HAP-1 (cell line): ENCODE measurements at regions not wholly inside any gene's neighbourhood (a gene's known extent, or its start where the extent isn't known, plus 50 kb on each side); places are given as distances from the start of the nearest gene placed in this dataset.
A peak's percentile ranks its signal among the peaks of the same experiment; 100 is the strongest.

Experiments used
- DNase-seq, 2 experiments: peaks; one replicate each; pipeline ENCODE4 v3.0.0-alpha.2; 2016 to 2020; ENCODE audit warnings: low spot score in 2 of 2
- H3K27me3 ChIP-seq: fragments of 250-450 bp; sonication (Bioruptor Pico); 2 replicates; pipeline ENCODE4 v1.5.1; 2020; ENCODE audit warnings: low read depth, mild to moderate bottlenecking, moderate library complexity
- H3K36me3 ChIP-seq: fragments of 250-450 bp; sonication (Bioruptor Pico); replicated peaks from 2 replicates; pipeline ENCODE4 v1.5.1; 2020; ENCODE audit warnings: mild to moderate bottlenecking
- H3K4me1 ChIP-seq: fragments of 250-450 bp; sonication (Bioruptor Pico); 2 replicates; pipeline ENCODE4 v1.5.1; 2020; ENCODE audit warnings: mild to moderate bottlenecking
- H3K4me3 ChIP-seq: fragments of 250-450 bp; sonication (Bioruptor Pico); 2 replicates; pipeline ENCODE4 v1.5.1; 2020; ENCODE audit warnings: mild to moderate bottlenecking, moderate library complexity
- H3K9me3 ChIP-seq: fragments of 250-450 bp; sonication (Bioruptor Pico); 2 replicates; pipeline ENCODE4 v1.5.1; 2020; ENCODE audit warnings: mild to moderate bottlenecking, moderate library complexity
- in situ Hi-C: fragments of 300-500 bp; cut with MboI; formaldehyde crosslinking; loops from 3 replicates; pipeline ENCODE4 v1.14.3; 2020; ENCODE audit warnings: low sequenced_read_pairs, inconsistent platforms, mixed read lengths

DNA sequence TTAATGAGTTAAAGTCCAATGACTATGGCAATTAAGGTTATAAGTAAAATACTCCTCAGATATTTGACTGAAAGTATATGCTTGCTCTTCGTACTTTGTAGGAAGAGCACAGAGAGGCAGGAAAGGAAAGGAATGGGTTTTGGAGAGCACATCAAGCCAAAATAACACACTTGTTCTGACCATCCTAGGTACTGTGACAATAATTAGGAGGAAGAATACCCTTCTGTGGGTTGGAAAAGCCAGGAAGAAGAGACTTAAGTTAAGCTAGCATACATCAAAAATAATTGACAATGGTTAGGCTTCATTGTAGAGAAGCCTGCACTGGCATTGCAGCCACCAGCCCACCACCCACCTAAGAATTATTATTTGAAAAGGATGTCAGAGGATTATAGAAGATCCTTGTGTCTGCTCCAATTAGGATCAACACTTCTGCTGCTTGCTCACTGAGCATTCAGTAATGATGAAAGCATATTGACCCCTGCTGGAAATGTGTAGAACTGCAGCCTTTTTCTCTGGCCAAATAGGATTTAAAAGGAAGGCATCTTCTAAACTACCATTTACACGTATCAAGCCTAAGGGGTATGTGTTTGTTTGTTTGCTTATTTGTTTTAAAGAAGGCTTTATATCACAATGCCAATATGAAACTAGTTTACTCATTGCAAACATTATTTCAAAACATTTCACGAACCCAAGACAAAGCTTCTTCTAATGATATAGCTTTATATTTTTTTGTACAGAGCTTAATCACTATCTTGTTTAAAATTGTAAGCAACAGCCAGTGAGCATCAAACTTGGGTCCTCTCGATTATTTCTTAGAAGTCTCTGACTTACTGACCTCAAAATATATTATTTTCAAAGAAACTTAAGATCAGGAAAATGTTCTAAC, 286.2 kb upstream of the TET2 start:
- Histone ChIP-seq H3K27me3 (no peaks in the 10 kb centered on the region), H3K4me3 (no peak overlapping the region), H3K4me1 (no peaks in the 10 kb centered on the region), H3K9me3 (no peaks in the 10 kb centered on the region), H3K36me3 (no peaks in the 10 kb centered on the region)
- in situ Hi-C loops, result no loop called here
- peak; percentile 71 to 74 for DNase-seq

DNA sequence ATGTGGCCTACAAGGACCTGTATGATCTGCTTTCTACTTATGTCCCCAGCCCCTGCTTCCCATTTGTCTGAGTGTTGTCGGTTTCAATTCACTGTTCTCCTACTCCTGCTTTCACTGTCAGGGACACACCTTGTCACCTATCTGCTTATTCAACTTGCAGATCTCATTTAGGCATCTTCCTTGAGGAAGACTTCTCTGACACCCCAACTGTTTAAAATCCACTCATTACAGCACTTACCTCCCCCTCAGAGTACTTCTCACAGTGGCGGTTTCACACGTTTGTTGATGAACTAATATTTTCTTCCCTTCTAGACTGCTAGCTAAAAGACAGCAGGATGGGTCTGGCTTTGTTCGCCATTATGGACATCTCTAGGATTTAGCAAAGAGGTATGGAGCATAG, 279.9 kb upstream of the TET2 start:
- Histone ChIP-seq H3K4me3 (no peak overlapping the region), H3K36me3 (no peaks in the 10 kb centered on the region), H3K4me1 (no peaks in the 10 kb centered on the region), H3K9me3 (no peaks in the 10 kb centered on the region), H3K27me3 (no peaks in the 10 kb centered on the region)
- no peak for DNase-seq
- in situ Hi-C loops, result no loop called here

DNA sequence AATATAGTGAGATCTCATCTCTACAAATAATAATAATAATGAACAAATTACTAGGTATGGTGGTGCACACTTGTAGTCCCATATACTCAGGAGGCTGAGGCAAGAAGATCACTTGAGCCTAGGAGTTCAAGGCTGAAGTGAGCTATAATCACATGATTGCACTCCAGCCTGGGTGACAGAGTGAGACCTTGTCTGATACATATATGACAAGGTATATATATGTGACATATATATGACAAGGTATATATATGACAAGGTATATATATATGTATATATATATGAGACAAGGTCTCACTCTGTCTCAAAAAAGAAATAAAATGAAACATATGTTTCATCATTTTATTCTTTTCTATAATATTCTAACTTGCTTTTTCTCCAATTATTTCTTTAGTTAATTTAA, 278.1 kb upstream of the TET2 start:
- in situ Hi-C loops, result no loop called here
- no peaks in the 10 kb centered on the region for H3K9me3 ChIP-seq

GRCh38 chr4:104868958-104869357, 277.7 kb upstream of the TET2 start:
- Histone ChIP-seq H3K27me3 (no peaks in the 10 kb centered on the region), H3K4me3 (no peak overlapping the region), H3K9me3 (no peaks in the 10 kb centered on the region), H3K4me1 (no peaks in the 10 kb centered on the region), H3K36me3 (no peaks in the 10 kb centered on the region)
- DNase-seq, result no peak
- in situ Hi-C loops, result no loop called here

More for the DNA sequence above, 278.1 kb upstream of the TET2 start:
- Histone ChIP-seq H3K4me1 (no peaks in the 10 kb centered on the region), H3K27me3 (no peaks in the 10 kb centered on the region), H3K4me3 (no peak overlapping the region), H3K36me3 (no peaks in the 10 kb centered on the region)
- no peak for DNase-seq

DNA sequence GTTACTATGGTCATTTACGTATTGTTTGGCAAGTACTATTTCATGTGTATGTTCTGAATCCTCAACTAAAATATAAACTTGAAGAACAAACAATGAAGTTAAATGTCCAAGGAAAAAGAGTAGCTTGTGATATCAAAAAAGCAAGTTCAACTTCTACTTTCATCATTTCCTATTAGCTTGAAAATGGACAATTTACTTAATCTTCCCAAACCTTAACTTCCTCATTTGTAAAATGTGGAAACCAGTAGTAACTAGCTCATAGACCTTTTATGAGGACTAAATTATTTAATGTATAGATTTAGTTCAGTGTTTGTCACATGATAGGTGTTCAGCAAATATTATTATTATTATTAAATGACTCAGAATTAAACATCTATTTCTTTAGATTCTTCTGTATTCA, 276.8 kb upstream of the TET2 start:
- no peaks in the 10 kb centered on the region for H3K4me1 ChIP-seq
- H3K4me3 ChIP-seq, result no peak overlapping the region
- no peaks in the 10 kb centered on the region for H3K27me3 ChIP-seq
- in situ Hi-C loops, result no loop called here
- DNase-seq, result no peak
- H3K36me3 ChIP-seq, result no peaks in the 10 kb centered on the region
- no peaks in the 10 kb centered on the region for H3K9me3 ChIP-seq

DNA sequence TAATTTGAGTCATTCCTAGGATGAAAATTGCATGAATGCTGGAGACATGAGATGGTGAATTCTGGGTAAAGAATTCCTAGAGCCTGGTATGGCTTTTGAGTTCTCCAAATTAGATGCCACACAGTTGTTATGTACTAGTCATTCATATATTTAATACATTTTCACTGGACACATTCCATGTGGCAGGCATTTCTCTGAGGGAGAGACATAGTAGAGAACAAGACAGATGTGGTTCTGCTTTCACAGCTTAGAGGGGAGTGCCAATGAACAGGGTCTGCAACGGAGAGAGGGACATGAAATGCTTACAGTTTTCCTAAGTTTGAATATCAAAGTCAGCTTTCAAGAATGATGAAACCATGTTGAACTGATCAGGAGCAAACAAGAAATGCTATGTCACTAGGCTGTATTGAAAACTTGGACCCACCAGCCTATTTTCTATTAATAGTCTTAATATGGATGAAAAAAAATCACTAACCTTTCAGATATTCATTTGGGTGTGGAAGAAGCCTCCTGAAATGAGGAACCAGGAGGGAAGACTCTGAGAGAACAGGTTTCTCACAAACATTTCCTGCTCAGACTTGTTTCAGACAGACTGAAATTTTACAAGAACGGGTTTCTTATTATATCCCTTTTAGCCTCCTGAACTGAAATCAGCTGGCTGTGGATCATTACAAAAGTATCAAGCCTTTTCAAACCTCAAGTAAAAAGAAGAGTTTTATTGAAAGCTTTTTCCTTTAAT, 276.0 kb upstream of the TET2 start:
- in situ Hi-C loops, result no loop called here
- Histone ChIP-seq H3K36me3 (no peaks in the 10 kb centered on the region), H3K4me1 (no peaks in the 10 kb centered on the region), H3K9me3 (no peaks in the 10 kb centered on the region), H3K27me3 (no peaks in the 10 kb centered on the region), H3K4me3 (no peak overlapping the region)
- no peak for DNase-seq

GRCh38 chr4:104878936-104879335, 267.7 kb upstream of the TET2 start:
- H3K4me3 ChIP-seq, result no peak overlapping the region
- no peaks in the 10 kb centered on the region for H3K9me3 ChIP-seq
- no peaks in the 10 kb centered on the region for H3K4me1 ChIP-seq
- H3K36me3 ChIP-seq, result no peaks in the 10 kb centered on the region
- H3K27me3 ChIP-seq, result peaks cover 2% of the 10 kb centered on the region; the same call in 1 of the 2 replicates
- no peak for DNase-seq
- in situ Hi-C loops, result loop anchor here (25.0 kb wide), 1 partner anchor 583 kb away; the partner anchor contains the start of gene PPA2

DNA sequence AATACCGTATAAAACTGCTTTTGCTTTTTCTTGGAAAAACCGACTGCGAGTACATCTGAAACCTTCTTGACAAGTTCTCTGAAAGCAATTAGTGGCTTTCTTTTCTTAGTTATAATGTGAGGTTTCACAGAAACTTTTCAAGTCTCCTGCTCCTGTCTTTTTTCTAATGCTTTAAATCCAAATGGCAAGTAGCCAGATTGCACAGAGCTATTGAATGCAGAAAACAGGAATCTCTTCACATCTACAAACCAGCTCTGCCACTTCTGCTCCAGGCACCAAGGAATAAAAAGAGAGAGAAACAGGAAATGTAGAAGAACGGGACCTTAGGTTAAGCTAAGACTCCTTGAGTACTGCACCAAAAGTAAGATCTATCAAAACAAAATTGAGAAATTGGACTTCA, 267.3 kb upstream of the TET2 start:
- H3K27me3 ChIP-seq, result peaks cover 2% of the 10 kb centered on the region; the same call in 1 of the 2 replicates
- H3K36me3 ChIP-seq, result no peaks in the 10 kb centered on the region
- no peak overlapping the region for H3K4me3 ChIP-seq
- H3K4me1 ChIP-seq, result no peaks in the 10 kb centered on the region
- no peaks in the 10 kb centered on the region for H3K9me3 ChIP-seq
- DNase-seq, result no peak
- in situ Hi-C loops, result loop anchor here (25.0 kb wide), 1 partner anchor 583 kb away; the partner anchor contains the start of gene PPA2

DNA sequence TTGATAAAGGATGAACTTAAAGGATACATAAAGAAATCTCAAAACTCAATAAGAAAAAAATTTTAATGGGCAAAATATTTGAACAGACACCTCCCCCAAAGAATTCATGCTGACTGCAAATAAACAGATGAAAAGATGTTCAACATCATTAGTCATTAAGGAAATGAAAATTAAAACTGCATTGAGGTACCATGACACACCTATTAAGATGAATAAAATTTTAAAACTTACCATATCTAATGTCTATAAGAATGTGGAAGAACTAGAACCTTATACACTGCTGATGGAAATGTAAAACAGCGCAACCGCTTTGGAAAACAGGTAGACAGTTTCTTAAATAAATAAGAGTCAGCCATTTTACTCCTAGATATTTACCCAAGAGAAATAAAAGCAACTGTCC, 266.8 kb upstream of the TET2 start:
- H3K9me3 ChIP-seq, result no peaks in the 10 kb centered on the region
- no peaks in the 10 kb centered on the region for H3K4me1 ChIP-seq
- in situ Hi-C loops, result loop anchor here (25.0 kb wide), 1 partner anchor 582 kb away; the partner anchor contains the start of gene PPA2
- no peak for DNase-seq
- H3K4me3 ChIP-seq, result no peak overlapping the region
- H3K27me3 ChIP-seq, result peaks cover 2% of the 10 kb centered on the region; the same call in 1 of the 2 replicates
- no peaks in the 10 kb centered on the region for H3K36me3 ChIP-seq

GRCh38 chr4:104881136-104881886, 265.4 kb upstream of the TET2 start:
- H3K4me3 ChIP-seq, result no peak overlapping the region
- H3K9me3 ChIP-seq, result no peaks in the 10 kb centered on the region
- in situ Hi-C loops, result loop anchor here (25.0 kb wide), 1 partner anchor 581 kb away; the partner anchor contains the start of gene PPA2
- no peaks in the 10 kb centered on the region for H3K36me3 ChIP-seq
- H3K27me3 ChIP-seq, result peaks cover 2% of the 10 kb centered on the region; the same call in 1 of the 2 replicates
- no peaks in the 10 kb centered on the region for H3K4me1 ChIP-seq
- no peak for DNase-seq

DNA sequence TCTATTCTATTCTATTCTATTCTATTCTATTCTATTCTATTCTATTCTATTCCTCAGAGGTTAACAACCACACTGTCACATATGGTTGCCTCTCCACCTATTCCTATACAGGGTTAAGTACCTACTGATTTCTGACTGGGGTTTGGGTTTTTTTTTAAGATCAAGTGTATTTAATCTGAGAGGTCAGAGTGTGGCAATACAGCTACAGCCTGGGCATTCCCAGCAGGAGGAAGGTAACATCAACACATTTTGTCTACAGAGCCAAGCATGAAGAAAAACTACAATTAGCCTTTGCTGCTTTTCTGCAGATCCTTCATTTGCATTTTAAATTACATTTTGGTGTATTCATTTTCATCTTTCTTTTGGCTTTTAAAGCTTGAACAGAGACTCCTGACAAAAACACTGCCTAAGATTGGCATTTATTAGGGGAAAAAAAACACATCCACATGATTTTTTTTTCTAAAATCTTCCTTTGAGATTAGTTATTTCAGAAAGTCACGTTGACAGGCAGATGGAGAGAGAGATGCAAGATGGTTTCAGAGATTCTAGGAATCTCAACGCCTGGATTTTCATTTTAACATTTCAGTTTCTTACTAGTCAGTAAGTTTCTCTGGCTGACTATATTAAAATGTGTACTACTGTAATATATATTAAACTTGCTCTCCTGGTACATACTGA, 255.9 kb upstream of the TET2 start:
- no peak overlapping the region for H3K4me3 ChIP-seq
- H3K36me3 ChIP-seq, result no peaks in the 10 kb centered on the region
- H3K27me3 ChIP-seq, result no peaks in the 10 kb centered on the region
- no peak for DNase-seq
- in situ Hi-C loops, result loop anchor here (25.0 kb wide), 1 partner anchor 572 kb away; the partner anchor contains the start of gene PPA2
- H3K4me1 ChIP-seq, result no peaks in the 10 kb centered on the region
- no peaks in the 10 kb centered on the region for H3K9me3 ChIP-seq

- DNase-seq, result no peak
- in situ Hi-C loops, result loop anchor here (25.0 kb wide), 1 partner anchor 565 kb away; the partner anchor contains the start of gene PPA2
Measured at GRCh38 chr4:104896660-104897645, 249.7 kb upstream of the TET2 start.

More at GRCh38 chr4:104896660-104897645, 249.7 kb upstream of the TET2 start:
- Histone ChIP-seq H3K4me1 (no peaks in the 10 kb centered on the region), H3K9me3 (no peaks in the 10 kb centered on the region), H3K36me3 (no peaks in the 10 kb centered on the region), H3K4me3 (no peak overlapping the region), H3K27me3 (no peaks in the 10 kb centered on the region)
